SU-DHL-6 (cell line): ENCODE measurements at regions not wholly inside any gene's neighbourhood (a gene's known extent, or its start where the extent isn't known, plus 50 kb on each side); places are given as distances from the start of the nearest gene placed in this dataset.

ENCODE experiments used
- EZH2phosphoT487 ChIP-seq: fragments of 200-600 bp; sonication (generic), shearing (Covaris generic); conservative IDR thresholded peaks from 2 replicates; pipeline ENCODE4 v1.6.1; 2018; ENCODE audit warnings: mild to moderate bottlenecking, antibody characterized with exemption, low read length, moderate library complexity, mixed read lengths
- TF ChIP-seq, protein P1 (sequence below): fragments of 200-600 bp; sonication (generic); IDR thresholded peaks from one replicate; pipeline ENCODE4 v1.5.1; 2017; ENCODE audit warnings: antibody characterized with exemption, mild to moderate bottlenecking, low read length, moderate library complexity; ENCODE audit not compliant: insufficient read depth, poor library complexity, severe bottlenecking

DNA sequence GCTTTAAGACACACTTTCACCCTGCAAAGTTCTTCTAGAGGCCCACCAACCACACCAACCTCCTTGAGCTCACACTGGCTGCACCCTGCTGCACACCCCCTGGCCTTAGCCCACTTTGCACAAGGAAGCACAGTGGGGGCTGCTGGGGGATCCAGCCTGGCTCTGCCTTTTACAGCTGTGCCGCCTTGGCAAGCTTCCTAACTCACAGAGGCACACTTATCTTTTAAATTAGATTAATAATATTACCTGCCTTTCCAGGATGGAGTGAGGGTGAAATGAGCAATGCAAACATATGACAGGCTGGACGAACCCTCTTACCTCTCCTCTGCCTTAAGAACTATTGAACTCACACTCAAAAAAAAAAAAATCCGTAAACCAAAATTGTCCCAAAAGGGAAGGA is 715.8 kb upstream of the ID2 start:
- TF ChIP-seq, protein P1, sequence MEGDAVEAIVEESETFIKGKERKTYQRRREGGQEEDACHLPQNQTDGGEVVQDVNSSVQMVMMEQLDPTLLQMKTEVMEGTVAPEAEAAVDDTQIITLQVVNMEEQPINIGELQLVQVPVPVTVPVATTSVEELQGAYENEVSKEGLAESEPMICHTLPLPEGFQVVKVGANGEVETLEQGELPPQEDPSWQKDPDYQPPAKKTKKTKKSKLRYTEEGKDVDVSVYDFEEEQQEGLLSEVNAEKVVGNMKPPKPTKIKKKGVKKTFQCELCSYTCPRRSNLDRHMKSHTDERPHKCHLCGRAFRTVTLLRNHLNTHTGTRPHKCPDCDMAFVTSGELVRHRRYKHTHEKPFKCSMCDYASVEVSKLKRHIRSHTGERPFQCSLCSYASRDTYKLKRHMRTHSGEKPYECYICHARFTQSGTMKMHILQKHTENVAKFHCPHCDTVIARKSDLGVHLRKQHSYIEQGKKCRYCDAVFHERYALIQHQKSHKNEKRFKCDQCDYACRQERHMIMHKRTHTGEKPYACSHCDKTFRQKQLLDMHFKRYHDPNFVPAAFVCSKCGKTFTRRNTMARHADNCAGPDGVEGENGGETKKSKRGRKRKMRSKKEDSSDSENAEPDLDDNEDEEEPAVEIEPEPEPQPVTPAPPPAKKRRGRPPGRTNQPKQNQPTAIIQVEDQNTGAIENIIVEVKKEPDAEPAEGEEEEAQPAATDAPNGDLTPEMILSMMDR, result no peak
- TF ChIP-seq EZH2phosphoT487, result no peak
